IPS-15b (cell line): ENCODE measurements at regions not wholly inside any gene's neighbourhood (a gene's known extent, or its start where the extent isn't known, plus 50 kb on each side); places are given as distances from the start of the nearest gene placed in this dataset.
"Not testable (repeated sequence)": the region's sequence is repeated elsewhere in the genome, so short reads cannot be mapped to it uniquely, and the experiment has no call there.

ENCODE experiments used
- H3K27me3 ChIP-seq: one replicate; pipeline ENCODE4 v1.6.1; 2013; ENCODE audit warnings: low read length; ENCODE audit not compliant: control insufficient read depth, insufficient read depth
- H3K36me3 ChIP-seq: one replicate; pipeline ENCODE4 v1.6.1; 2013; ENCODE audit warnings: low read length; ENCODE audit not compliant: control insufficient read depth, insufficient read depth
- H3K4me1 ChIP-seq: one replicate; pipeline ENCODE4 v1.6.1; 2013; ENCODE audit warnings: mild to moderate bottlenecking, low read length; ENCODE audit not compliant: control insufficient read depth, insufficient read depth
- H3K4me3 ChIP-seq: one replicate; pipeline ENCODE4 v1.5.1; 2013; ENCODE audit warnings: low read depth, low read length
- H3K9ac ChIP-seq: one replicate; pipeline ENCODE4 v1.6.1; 2013; ENCODE audit warnings: low read depth, mild to moderate bottlenecking, low read length
- H3K9me3 ChIP-seq: one replicate; pipeline ENCODE4 v1.6.1; 2013; ENCODE audit warnings: mild to moderate bottlenecking, low read length; ENCODE audit not compliant: control insufficient read depth, insufficient read depth

- peaks cover 6% of the 10 kb centered on the region for H3K27me3 ChIP-seq
- H3K4me1 ChIP-seq: peaks cover 22% of the 10 kb centered on the region
- H3K36me3 ChIP-seq: no peaks in the 10 kb centered on the region
- no peaks in the 10 kb centered on the region for H3K9me3 ChIP-seq
- no peak overlapping the region for H3K9ac ChIP-seq
- peak overlapping the region; percentile 28 for H3K4me3 ChIP-seq
These were observed 93.4 kb upstream of the TMEM132D start for GRCh38 chr12:129997239-129997638.

- H3K4me3 ChIP-seq, H3K9me3 ChIP-seq, H3K4me1 ChIP-seq, H3K36me3 ChIP-seq, H3K27me3 ChIP-seq, H3K9ac ChIP-seq: not testable (repeated sequence)
These were observed 100.6 kb upstream of the TMEM132D start for GRCh38 chr12:130004310-130004877.

DNA sequence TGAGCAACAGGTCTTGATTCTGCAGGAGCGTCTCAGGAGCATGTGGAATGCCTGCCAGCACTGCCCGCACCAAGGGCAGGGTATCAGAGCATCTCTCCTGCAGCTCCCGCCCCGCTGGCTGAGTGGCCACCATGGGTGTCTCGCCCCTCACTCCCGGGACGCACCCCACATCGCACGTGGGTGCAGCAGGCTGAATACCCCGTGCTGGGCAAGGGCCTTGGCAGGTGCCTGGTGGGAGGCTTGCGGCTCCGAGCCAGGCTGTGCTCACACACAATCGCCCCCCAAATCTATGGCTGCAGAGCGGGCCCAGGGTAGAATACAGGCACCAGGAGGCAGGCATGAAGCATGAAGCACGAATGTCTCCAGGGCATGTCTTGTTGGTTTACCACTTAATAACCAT, 103.9 kb upstream of the TMEM132D start:
- Histone ChIP-seq H3K36me3 (no peaks in the 10 kb centered on the region), H3K9me3 (no peaks in the 10 kb centered on the region), H3K9ac (no peak overlapping the region), H3K27me3 (peaks cover 17% of the 10 kb centered on the region), H3K4me3 (no peak overlapping the region), H3K4me1 (no peaks in the 10 kb centered on the region)

DNA sequence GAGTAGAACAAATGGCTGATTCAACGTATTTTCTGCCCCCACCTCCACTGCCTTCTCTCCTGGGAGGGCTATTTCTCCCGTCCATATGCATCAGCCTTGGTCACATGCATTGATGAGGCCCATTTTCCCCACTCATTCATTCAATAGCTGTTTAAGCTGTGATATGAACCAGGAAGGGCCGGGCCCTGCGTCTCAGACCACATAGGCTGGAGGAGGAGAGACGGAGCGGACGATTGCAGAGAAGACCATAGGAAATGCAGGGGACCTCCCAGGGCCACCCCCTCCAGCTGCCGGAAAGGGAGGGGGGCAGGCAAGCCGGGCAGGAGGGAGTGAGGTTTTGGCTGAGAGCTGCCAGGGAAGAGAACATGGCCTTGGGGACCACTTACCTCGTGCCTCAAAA, 104.4 kb upstream of the TMEM132D start:
- H3K9ac ChIP-seq: no peak overlapping the region
- H3K9me3 ChIP-seq: no peaks in the 10 kb centered on the region
- H3K4me3 ChIP-seq: no peak overlapping the region
- H3K27me3 ChIP-seq: peaks cover 20% of the 10 kb centered on the region
- H3K36me3 ChIP-seq: no peaks in the 10 kb centered on the region
- no peaks in the 10 kb centered on the region for H3K4me1 ChIP-seq

GRCh38 chr12:130009961-130010360, 106.1 kb upstream of the TMEM132D start:
- H3K9ac ChIP-seq: no peak overlapping the region
- no peak overlapping the region for H3K4me3 ChIP-seq
- no peaks in the 10 kb centered on the region for H3K36me3 ChIP-seq
- no peaks in the 10 kb centered on the region for H3K4me1 ChIP-seq
- no peaks in the 10 kb centered on the region for H3K9me3 ChIP-seq
- peaks cover 24% of the 10 kb centered on the region for H3K27me3 ChIP-seq

DNA sequence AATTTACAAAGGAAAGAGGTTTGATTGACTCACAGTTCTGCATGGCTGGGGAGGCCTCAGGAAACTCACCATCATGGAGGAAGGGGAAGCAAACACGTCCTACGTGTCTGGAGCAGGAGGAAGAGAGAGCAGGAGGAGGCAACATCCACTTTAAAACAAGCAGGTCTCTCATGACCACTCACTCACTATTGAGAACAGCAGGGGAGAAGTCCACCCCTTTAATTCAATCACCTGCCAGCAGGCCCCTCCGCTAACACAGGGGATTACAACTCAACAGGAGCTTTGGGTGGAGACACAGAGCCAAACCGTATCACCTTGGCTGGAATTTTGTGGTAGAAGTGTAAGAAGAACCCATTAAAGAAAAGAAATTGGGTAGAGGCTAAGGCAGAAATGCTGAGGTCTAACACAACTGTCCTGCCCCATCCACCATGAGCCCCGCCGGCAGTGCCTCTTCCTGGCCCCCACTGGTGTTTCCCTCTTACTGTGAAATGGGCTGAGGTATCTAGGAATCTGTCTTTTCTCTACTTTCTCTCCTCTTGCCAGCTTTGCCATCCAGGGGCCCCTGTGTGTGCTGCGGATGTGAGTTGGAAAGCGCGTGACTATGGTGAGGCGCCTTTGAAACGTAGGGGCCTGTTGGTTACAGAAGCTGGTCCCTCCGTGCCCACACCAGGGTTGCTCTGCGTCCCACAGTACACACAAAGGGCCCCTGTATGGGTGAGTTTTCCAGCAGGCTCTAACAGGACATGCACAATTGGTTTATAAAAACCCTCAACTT, 108.0 kb upstream of the TMEM132D start:
- H3K4me3 ChIP-seq: no peak overlapping the region
- no peak overlapping the region for H3K9ac ChIP-seq
- no peaks in the 10 kb centered on the region for H3K9me3 ChIP-seq
- H3K27me3 ChIP-seq: peaks cover 26% of the 10 kb centered on the region
- H3K4me1 ChIP-seq: no peaks in the 10 kb centered on the region
- no peaks in the 10 kb centered on the region for H3K36me3 ChIP-seq

GRCh38 chr12:130013771-130014484, 110.1 kb upstream of the TMEM132D start:
- Histone ChIP-seq H3K4me3 (no peak overlapping the region), H3K9ac (no peak overlapping the region), H3K36me3 (no peaks in the 10 kb centered on the region), H3K27me3 (peaks cover 26% of the 10 kb centered on the region), H3K9me3 (no peaks in the 10 kb centered on the region), H3K4me1 (no peaks in the 10 kb centered on the region)

DNA sequence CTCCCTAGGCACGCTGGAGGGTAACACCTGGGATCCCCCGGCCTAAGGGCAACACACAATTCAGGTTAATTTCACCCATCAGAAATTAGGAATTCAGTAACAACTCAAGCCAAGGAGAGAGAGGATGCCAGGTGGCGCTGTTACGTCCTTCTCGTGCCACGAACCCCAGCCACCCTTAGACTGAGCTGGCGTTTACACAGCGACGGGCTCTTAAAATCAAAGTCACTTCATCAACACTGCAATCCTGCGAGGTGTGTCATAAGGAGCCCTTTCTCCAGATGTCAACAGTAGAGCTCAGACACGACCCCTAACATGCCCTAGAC, 110.6 kb upstream of the TMEM132D start:
- no peak overlapping the region for H3K9ac ChIP-seq

DNA sequence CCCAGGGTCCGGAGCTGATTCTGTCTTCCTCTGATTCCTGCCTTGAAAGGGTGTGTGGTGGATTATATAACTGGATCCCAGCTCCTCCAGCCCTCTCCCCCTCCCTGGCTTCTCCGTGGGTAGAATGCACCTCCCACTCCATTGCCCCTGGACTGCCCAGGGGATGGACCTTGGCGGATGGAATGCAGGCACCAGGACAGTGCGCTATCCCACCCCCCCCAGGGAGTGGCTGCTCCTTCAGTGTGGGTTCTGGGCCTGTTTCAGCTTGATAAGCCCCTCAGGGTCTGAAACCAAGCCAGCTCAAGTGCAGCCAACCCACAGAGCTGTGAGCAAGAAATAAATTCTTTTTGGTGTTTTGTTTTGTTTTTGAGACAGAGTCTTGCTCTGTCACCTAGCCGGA, 112.4 kb upstream of the TMEM132D start:
- peaks cover 15% of the 10 kb centered on the region for H3K27me3 ChIP-seq
- no peaks in the 10 kb centered on the region for H3K36me3 ChIP-seq
- no peak overlapping the region for H3K9ac ChIP-seq
- no peaks in the 10 kb centered on the region for H3K9me3 ChIP-seq
- H3K4me3 ChIP-seq: no peak overlapping the region
- no peaks in the 10 kb centered on the region for H3K4me1 ChIP-seq

More for the DNA sequence above, 110.6 kb upstream of the TMEM132D start:
- no peaks in the 10 kb centered on the region for H3K9me3 ChIP-seq
- H3K4me3 ChIP-seq: no peak overlapping the region
- H3K4me1 ChIP-seq: no peaks in the 10 kb centered on the region
- peaks cover 24% of the 10 kb centered on the region for H3K27me3 ChIP-seq
- H3K36me3 ChIP-seq: no peaks in the 10 kb centered on the region

DNA sequence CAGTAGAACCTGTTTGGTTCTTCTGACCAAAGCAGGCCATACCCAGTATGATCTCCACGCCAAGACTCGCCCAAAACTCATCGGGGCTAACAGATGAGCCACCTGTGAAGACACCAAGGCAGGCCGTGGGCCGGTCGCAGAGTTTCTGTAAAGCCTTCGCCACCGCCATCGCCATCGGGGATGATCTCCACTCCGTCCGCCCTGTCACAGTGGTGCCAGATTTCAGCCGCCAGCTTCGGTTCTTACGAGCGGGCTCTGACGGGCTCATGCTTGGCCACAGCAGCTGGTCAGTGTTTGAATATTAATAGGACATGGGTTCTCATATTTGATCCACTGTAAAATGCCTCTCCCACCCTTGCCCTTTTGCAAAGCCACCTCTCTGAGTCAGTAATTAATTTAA, 113.2 kb upstream of the TMEM132D start:
- Histone ChIP-seq H3K36me3 (no peaks in the 10 kb centered on the region), H3K9ac (no peak overlapping the region), H3K27me3 (peaks cover 12% of the 10 kb centered on the region), H3K4me3 (no peak overlapping the region), H3K4me1 (no peaks in the 10 kb centered on the region), H3K9me3 (no peaks in the 10 kb centered on the region)

DNA sequence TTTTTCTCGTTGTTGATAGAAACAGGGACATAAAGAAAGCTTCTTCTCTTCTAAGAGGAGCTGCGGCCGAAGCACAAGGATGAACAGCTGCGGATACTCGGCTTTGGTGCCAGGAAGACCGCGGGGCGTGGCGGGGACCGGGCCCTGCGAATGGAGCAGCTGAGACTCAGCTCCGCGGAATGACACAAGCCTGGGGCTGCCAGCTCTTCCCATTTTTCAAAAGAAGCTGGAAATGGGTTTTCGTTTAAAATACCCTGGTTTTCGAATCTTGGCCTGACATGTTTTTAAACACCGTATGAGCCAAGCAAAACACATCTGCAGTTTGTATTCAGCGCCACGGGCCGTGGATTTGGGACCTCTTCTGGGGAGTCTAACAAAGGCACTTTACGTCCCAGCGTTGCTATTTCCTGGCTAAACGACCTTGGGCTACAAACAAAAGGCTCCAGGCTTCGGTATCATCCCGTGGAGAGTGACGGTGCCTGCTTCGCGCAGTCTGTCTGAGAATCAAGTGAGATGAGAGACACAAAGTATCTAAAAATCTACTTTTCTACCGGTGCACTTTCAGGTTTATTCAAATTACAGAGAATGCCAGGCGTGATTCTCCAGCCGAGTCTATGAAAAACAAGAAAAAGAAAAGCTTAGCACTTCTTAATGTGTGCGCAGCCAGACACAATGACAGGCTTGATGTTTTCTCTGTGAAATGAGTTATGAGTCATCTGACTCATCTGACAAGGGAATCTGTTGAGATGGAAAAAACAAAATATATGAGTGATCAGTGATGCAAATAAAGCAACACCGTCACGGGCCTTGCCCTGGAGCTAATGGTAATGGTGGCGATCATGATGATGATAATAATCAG, 114.0 kb upstream of the TMEM132D start:
- no peaks in the 10 kb centered on the region for H3K36me3 ChIP-seq
- no peaks in the 10 kb centered on the region for H3K9me3 ChIP-seq
- no peak overlapping the region for H3K9ac ChIP-seq
- H3K4me1 ChIP-seq: no peaks in the 10 kb centered on the region
- no peak overlapping the region for H3K4me3 ChIP-seq
- H3K27me3 ChIP-seq: peaks cover 8% of the 10 kb centered on the region
